Head of caudate nucleus (tissue), 42 donors: ENCODE measurements at regions not wholly inside any gene's neighbourhood (a gene's known extent, or its start where the extent isn't known, plus 50 kb on each side); places are given as distances from the start of the nearest gene placed in this dataset.

ENCODE experiments used
- DNase-seq, 42 donors: peaks; one replicate each; pipeline versions ENCODE4 v3.0.0 to v3.0.0-alpha.2; 2020 to 2021; ENCODE audit warnings: mixed read lengths in 7 of 42
- intact Hi-C: fragments of 100-400 bp; cut with DNase I; formaldehyde crosslinking; loops from one replicate; pipeline ENCODE4 v1.15.0; 2022

GRCh38 chr2:204325468-204325867, 219.8 kb upstream of the PARD3B start:
- peak in 41 of 42 donors; percentile 26 to 88 (median 64) for DNase-seq
- intact Hi-C loops, result loop anchor here (10.0 kb wide), 4 partner anchors 51 to 1349 kb away; no protein-coding TSS in a partner anchor

- intact Hi-C loops, result loop anchor here (10.0 kb wide), 4 partner anchors 54 to 1346 kb away; no protein-coding TSS in a partner anchor
Observed at GRCh38 chr2:204328373-204328772, 216.9 kb upstream of the PARD3B start.

GRCh38 chr2:204329016-204329415, 216.3 kb upstream of the PARD3B start:
- DNase-seq, result no peak
- intact Hi-C loops, result loop anchor here (10.0 kb wide), 4 partner anchors 54 to 1346 kb away; no protein-coding TSS in a partner anchor

More at GRCh38 chr2:204328373-204328772, 216.9 kb upstream of the PARD3B start:
- DNase-seq, result peak in 10 of 42 donors; percentile 13 to 53 (median 27)

- DNase-seq, result no peak
- intact Hi-C loops, result loop anchor here (10.0 kb wide), 4 partner anchors 55 to 1345 kb away; no protein-coding TSS in a partner anchor
Observed at GRCh38 chr2:204329532-204329931, 215.7 kb upstream of the PARD3B start.

- DNase-seq, result no peak
- intact Hi-C loops, result no loop called here
Observed at GRCh38 chr2:204331180-204331579, 214.1 kb upstream of the PARD3B start.

GRCh38 chr2:204331988-204332387, 213.3 kb upstream of the PARD3B start:
- DNase-seq, result no peak
- intact Hi-C loops, result no loop called here

- no peak for DNase-seq
- intact Hi-C loops, result no loop called here
Observed at GRCh38 chr2:204332706-204333105, 212.6 kb upstream of the PARD3B start.

GRCh38 chr2:204333861-204334260, 211.4 kb upstream of the PARD3B start:
- intact Hi-C loops, result no loop called here
- DNase-seq, result no peak

GRCh38 chr2:204335451-204336058, 209.7 kb upstream of the PARD3B start:
- intact Hi-C loops, result no loop called here
- no peak for DNase-seq

- DNase-seq, result no peak
- intact Hi-C loops, result no loop called here
Observed at GRCh38 chr2:204336153-204336744, 209.0 kb upstream of the PARD3B start.

GRCh38 chr2:204337638-204338037, 207.6 kb upstream of the PARD3B start:
- DNase-seq, result no peak
- intact Hi-C loops, result no loop called here

GRCh38 chr2:204339212-204339715, 206.0 kb upstream of the PARD3B start:
- no peak for DNase-seq
- intact Hi-C loops, result no loop called here

GRCh38 chr2:204340511-204340910, 204.8 kb upstream of the PARD3B start:
- DNase-seq, result no peak
- intact Hi-C loops, result no loop called here

GRCh38 chr2:204341887-204342276, 203.4 kb upstream of the PARD3B start:
- intact Hi-C loops, result no loop called here
- DNase-seq, result no peak

GRCh38 chr2:204343685-204344084, 201.6 kb upstream of the PARD3B start:
- no peak for DNase-seq
- intact Hi-C loops, result no loop called here

GRCh38 chr2:204344119-204344518, 201.2 kb upstream of the PARD3B start:
- intact Hi-C loops, result no loop called here
- DNase-seq, result no peak

GRCh38 chr2:204346906-204347305, 198.4 kb upstream of the PARD3B start:
- no peak for DNase-seq
- intact Hi-C loops, result no loop called here

GRCh38 chr2:204353823-204354222, 191.5 kb upstream of the PARD3B start:
- DNase-seq, result no peak
- intact Hi-C loops, result no loop called here

- intact Hi-C loops, result no loop called here
- no peak for DNase-seq
Observed at GRCh38 chr2:204354442-204354856, 190.8 kb upstream of the PARD3B start.

GRCh38 chr2:204355688-204356087, 189.6 kb upstream of the PARD3B start:
- intact Hi-C loops, result no loop called here
- no peak for DNase-seq

- intact Hi-C loops, result no loop called here
- DNase-seq, result no peak
Observed at GRCh38 chr2:204356151-204356641, 189.1 kb upstream of the PARD3B start.
